HCT116 (cell line): ENCODE measurements at regions not wholly inside any gene's neighbourhood (a gene's known extent, or its start where the extent isn't known, plus 50 kb on each side); places are given as distances from the start of the nearest gene placed in this dataset.

Experiments
- ATAC-seq: fragments of 200-7000 bp; cut with Tn5 transposase; 2 replicates; pipeline ENCODE4 v1.9.1; 2020; ENCODE audit warnings: mild to moderate bottlenecking, moderate library complexity
- BruUV-seq: library from RNA; stranded (reverse); fragments of 400-500 nt; replicated peaks from 2 replicates; lab custom pipeline; 2021; lab: Mats Ljungman, UMichigan
- CTCF ChIA-PET: fragments of 300-600 bp; sonication (Branson Sonifier 250); formaldehyde crosslinking; loops from one replicate; lab custom pipeline; 2021; ENCODE audit warnings: antibody characterized with exemption; lab: Charles Lee
- POLR2A ChIA-PET: fragments of 300-600, 350-600 bp; sonication (Branson Sonifier 250); formaldehyde crosslinking; loops from one replicate; lab custom pipeline; 2021; ENCODE audit warnings: antibody characterized with exemption; lab: Charles Lee
- RAD21 ChIA-PET, 2 experiments: fragments of 300-600 bp; sonication (Branson Sonifier 250); formaldehyde crosslinking; loops; one replicate each; lab custom pipeline; 2023; ENCODE audit warnings: low total read pairs in 2 of 2; ENCODE audit not compliant: uncharacterized antibody in 2 of 2, unreplicated experiment in 2 of 2, low non-redundant PET in 1 of 2; lab: Charles Lee
- DNase-seq: peaks from one replicate; pipeline ENCODE4 v3.0.0-alpha.2; 2010; ENCODE audit warnings: low read depth, low spot score
- H2AFZ ChIP-seq: fragments of 200-600 bp; shearing (Covaris generic), sonication (generic); 2 replicates; pipeline ENCODE4 v1.6.1; 2017; ENCODE audit warnings: low read depth, mixed run types, mixed read lengths, antibody characterized with exemption, low read length; ENCODE audit not compliant: poor library complexity, severe bottlenecking
- H3K27ac ChIP-seq: 2 replicates; pipeline ENCODE4 v1.5.1; 2012; ENCODE audit warnings: low read depth, low read length
- H3K27me3 ChIP-seq: fragments of 200-600 bp; sonication (generic); 2 replicates; pipeline ENCODE4 v1.6.1; 2016; ENCODE audit warnings: mixed run types, low read length, mixed read lengths; ENCODE audit not compliant: insufficient read depth
- H3K36me3 ChIP-seq, 2 experiments: fragments of 200-500 bp in 1 of 2; fragments of 200-600 bp in 1 of 2; sonication (Bioruptor generic) in 1 of 2; sonication (generic) in 1 of 2; 2 replicates each; pipeline versions ENCODE4 v1.5.1 to v1.6.1; 2014 to 2016; ENCODE audit warnings: low read length in 2 of 2, inconsistent platforms in 1 of 2, mixed read lengths in 1 of 2, mixed run types in 1 of 2; ENCODE audit not compliant: insufficient read depth in 2 of 2, control insufficient read depth in 1 of 2
- H3K4me1 ChIP-seq, 2 experiments: fragments of 200-600 bp in 1 of 2; sonication (generic) in 1 of 2; 2 replicates each; pipeline versions ENCODE4 v1.5.1 to v1.6.1; 2012 to 2017; ENCODE audit warnings: low read length in 2 of 2, inconsistent platforms in 1 of 2, mild to moderate bottlenecking in 1 of 2, mixed read lengths in 1 of 2, mixed run types in 1 of 2, moderate library complexity in 1 of 2; ENCODE audit not compliant: insufficient read depth in 2 of 2, control insufficient read depth in 1 of 2
- H3K4me2 ChIP-seq: fragments of 200-600 bp; sonication (generic); 2 replicates; pipeline ENCODE4 v1.6.1; 2017; ENCODE audit warnings: mixed run types, low read length, mixed read lengths
- H3K4me3 ChIP-seq, 2 experiments: fragments of 200-600 bp in 1 of 2; sonication (generic) in 1 of 2; replicated peaks in 1 of 2; 2 replicates each; pipeline ENCODE4 v1.5.1; 2011 to 2016; ENCODE audit warnings: low read length in 2 of 2, control low read depth in 1 of 2, low read depth in 1 of 2, mild to moderate bottlenecking in 1 of 2, mixed read lengths in 1 of 2, mixed run types in 1 of 2
- H3K79me2 ChIP-seq: fragments of 200-600 bp; sonication (generic); 2 replicates; pipeline ENCODE4 v1.6.1; 2017; ENCODE audit warnings: mild to moderate bottlenecking, mixed run types, low read length, moderate library complexity, mixed read lengths; ENCODE audit not compliant: insufficient read depth
- H3K9ac ChIP-seq: fragments of 200-600 bp; sonication (generic); 2 replicates; pipeline ENCODE4 v1.6.1; 2016; ENCODE audit warnings: low read length, mixed read lengths
- H3K9me2 ChIP-seq: fragments of 200-600 bp; sonication (generic), shearing (Covaris generic); 2 replicates; pipeline ENCODE4 v1.6.1; 2017; ENCODE audit warnings: mixed run types, mild to moderate bottlenecking, moderate library complexity; ENCODE audit not compliant: insufficient read depth
- H3K9me3 ChIP-seq, 2 experiments: fragments of 200-500 bp in 1 of 2; fragments of 200-600 bp in 1 of 2; sonication (Bioruptor generic) in 1 of 2; sonication (generic) in 1 of 2; 2 replicates each; pipeline ENCODE4 v1.6.1; 2014 to 2017; ENCODE audit warnings: low read length in 2 of 2, mixed read lengths in 2 of 2, inconsistent platforms in 1 of 2, low read depth in 1 of 2, mild to moderate bottlenecking in 1 of 2, mixed run types in 1 of 2, moderate library complexity in 1 of 2; ENCODE audit not compliant: control insufficient read depth in 1 of 2, insufficient read depth in 1 of 2
- H4K20me1 ChIP-seq: fragments of 200-600 bp; sonication (generic), shearing (Covaris generic); 2 replicates; pipeline ENCODE4 v1.6.1; 2017; ENCODE audit warnings: mixed run types, mild to moderate bottlenecking, moderate library complexity; ENCODE audit not compliant: insufficient read depth
- ATF3 ChIP-seq: IDR thresholded peaks from 2 replicates; pipeline ENCODE4 v1.6.1; 2012
- CBX3 ChIP-seq: IDR thresholded peaks from 2 replicates; pipeline ENCODE4 v1.6.1; 2012; ENCODE audit warnings: low read depth
- CEBPB ChIP-seq: IDR thresholded peaks from 2 replicates; pipeline ENCODE4 v1.6.1; 2012; ENCODE audit warnings: low read depth
- EGR1 ChIP-seq: IDR thresholded peaks from 2 replicates; pipeline ENCODE4 v1.6.1; 2012; ENCODE audit warnings: low read depth
- EZH2 ChIP-seq: fragments of 200-600 bp; sonication (generic); IDR thresholded peaks from 2 replicates; pipeline ENCODE4 v1.6.1; 2017; ENCODE audit warnings: antibody characterized with exemption, mixed run types
- FOSL1 ChIP-seq: IDR thresholded peaks from 2 replicates; pipeline ENCODE4 v1.6.1; 2012; ENCODE audit warnings: low read depth
- JUND ChIP-seq: IDR thresholded peaks from 2 replicates; pipeline ENCODE4 v1.6.1; 2012
- POLR2A ChIP-seq: IDR thresholded peaks from 2 replicates; pipeline ENCODE4 v1.7.0; 2011; ENCODE audit warnings: borderline replicate concordance; ENCODE audit not compliant: insufficient read depth, insufficient read length; ENCODE audit errors: extremely low read depth
- POLR2AphosphoS5 ChIP-seq: IDR thresholded peaks from 2 replicates; pipeline ENCODE4 v1.6.1; 2011; ENCODE audit warnings: mild to moderate bottlenecking, low read depth, low read length, moderate library complexity
- SIN3A ChIP-seq: IDR thresholded peaks from 2 replicates; pipeline ENCODE4 v1.6.1; 2012; ENCODE audit warnings: low read depth
- SP1 ChIP-seq: IDR thresholded peaks from 2 replicates; pipeline ENCODE4 v1.6.1; 2012; ENCODE audit warnings: low read depth
- SRF ChIP-seq: IDR thresholded peaks from 2 replicates; pipeline ENCODE4 v1.6.1; 2012; ENCODE audit warnings: low read depth
- TCF7L2 ChIP-seq: IDR thresholded peaks from 2 replicates; pipeline ENCODE4 v1.7.0; 2011; ENCODE audit warnings: borderline replicate concordance, inconsistent platforms; ENCODE audit not compliant: insufficient read depth, insufficient read length; ENCODE audit errors: extremely low read depth
- YY1 ChIP-seq: IDR thresholded peaks from 2 replicates; pipeline ENCODE4 v1.6.1; 2011; ENCODE audit warnings: low read length, low read depth, moderate library complexity, mild to moderate bottlenecking; ENCODE audit not compliant: insufficient replicate concordance; ENCODE audit errors: extremely low read depth
- ZBTB33 ChIP-seq: IDR thresholded peaks from 2 replicates; pipeline ENCODE4 v1.6.1; 2011; ENCODE audit warnings: mild to moderate bottlenecking, low read length, moderate library complexity; ENCODE audit not compliant: insufficient replicate concordance; ENCODE audit errors: extremely low read depth
- ZFX ChIP-seq: fragments of 450-650 bp; IDR thresholded peaks from 2 replicates; pipeline ENCODE4 v1.6.1; 2017
- ZNF274 ChIP-seq: fragments of 200-500 bp; sonication (Bioruptor generic); IDR thresholded peaks from 2 replicates; pipeline ENCODE4 v1.6.1; 2014; ENCODE audit warnings: mild to moderate bottlenecking, low read depth, low read length, inconsistent platforms
- intact Hi-C: fragments of 100-400 bp; cut with micrococcal nuclease; formaldehyde crosslinking; loops from 2 replicates; pipeline ENCODE4 v1.10.0; 2022

GRCh38 chr10:130495891-130496636 is 359.9 kb downstream of the GLRX3 start:
- Histone ChIP-seq H3K9me3 (no peaks in the 10 kb centered on the region), H2AFZ (no peak overlapping the region), H3K27me3 (no peaks in the 10 kb centered on the region), H3K36me3 (no peaks in the 10 kb centered on the region), H3K9ac (no peak overlapping the region), H3K4me3 (no peak overlapping the region), H3K4me1 (no peaks in the 10 kb centered on the region), H3K4me2 (no peak overlapping the region), H3K27ac (no peak overlapping the region), H4K20me1 (no peaks in the 10 kb centered on the region), H3K9me2 (no peaks in the 10 kb centered on the region), H3K79me2 (no peaks in the 10 kb centered on the region)
- ChIA-PET RAD21 (no interaction called here), POLR2A (no interaction called here), CTCF (no interaction called here)
- no peak for ATAC-seq
- BruUV-seq = no TSS peak
- no peak for DNase-seq
- intact Hi-C loops = no loop called here
- TF ChIP-seq POLR2AphosphoS5 = no peak
- no peak for TF ChIP-seq ZBTB33

- Histone ChIP-seq H3K4me3 (no peak overlapping the region), H3K9me2 (no peaks in the 10 kb centered on the region), H3K27ac (no peak overlapping the region), H4K20me1 (no peaks in the 10 kb centered on the region), H3K4me2 (no peak overlapping the region), H3K36me3 (no peaks in the 10 kb centered on the region), H3K79me2 (no peaks in the 10 kb centered on the region), H3K4me1 (no peaks in the 10 kb centered on the region), H3K9me3 (no peaks in the 10 kb centered on the region), H2AFZ (no peak overlapping the region), H3K27me3 (no peaks in the 10 kb centered on the region), H3K9ac (no peak overlapping the region)
- DNase-seq (no peak), ATAC-seq (no peak)
- CTCF ChIA-PET = no interaction called here
- RAD21 ChIA-PET = no interaction called here
- POLR2A ChIA-PET = no interaction called here
- intact Hi-C loops = no loop called here
- no TSS peak for BruUV-seq
- no peak for TF ChIP-seq POLR2A
- no peak for TF ChIP-seq YY1
- TF ChIP-seq FOSL1 = no peak
- no peak for TF ChIP-seq SP1
- no peak for TF ChIP-seq CBX3
- no peak for TF ChIP-seq POLR2AphosphoS5
- TF ChIP-seq ZNF274 = no peak
- TF ChIP-seq ZFX = no peak
- no peak for TF ChIP-seq JUND
- TF ChIP-seq TCF7L2 = no peak
- no peak for TF ChIP-seq EGR1
- TF ChIP-seq SIN3A = no peak
- no peak for TF ChIP-seq SRF
- no peak for TF ChIP-seq ATF3
- no peak for TF ChIP-seq CEBPB
- no peak for TF ChIP-seq EZH2
Observed at GRCh38 chr10:130497056-130498010, 361.1 kb downstream of the GLRX3 start.
